GM12874 (cell line): ENCODE measurements at regions not wholly inside any gene's neighbourhood (a gene's known extent, or its start where the extent isn't known, plus 50 kb on each side); places are given as distances from the start of the nearest gene placed in this dataset.

Experiments
- CTCF ChIP-seq: IDR thresholded peaks from 2 replicates; pipeline ENCODE4 v1.5.1; 2011; ENCODE audit warnings: low read depth, mild to moderate bottlenecking, control low read depth, low read length, moderate library complexity; ENCODE audit not compliant: insufficient read depth

DNA sequence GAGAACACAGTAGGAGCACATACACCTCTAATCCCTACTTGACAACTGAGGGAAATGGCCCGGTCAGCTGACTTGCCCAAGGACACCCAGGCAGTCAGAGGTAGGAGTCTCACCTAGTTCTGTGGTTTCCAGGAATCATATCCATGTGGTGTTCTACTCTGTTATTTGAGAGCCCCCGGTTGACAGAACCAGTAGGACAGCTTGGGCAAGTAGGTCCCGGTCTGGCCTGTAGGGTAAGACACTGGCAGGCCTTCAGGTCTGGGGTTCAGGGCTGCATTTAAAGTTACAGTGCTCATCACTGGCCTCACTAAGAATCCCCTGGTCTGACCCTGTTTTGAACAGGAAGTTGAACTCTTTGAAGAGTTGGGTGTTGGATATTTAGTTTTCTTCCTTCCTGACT lies 476.1 kb downstream of the SHQ1 start:
- TF ChIP-seq CTCF, result no peak

- no peak for TF ChIP-seq CTCF
Measured at GRCh38 chr3:72371431-72371830, 476.8 kb downstream of the SHQ1 start.

DNA sequence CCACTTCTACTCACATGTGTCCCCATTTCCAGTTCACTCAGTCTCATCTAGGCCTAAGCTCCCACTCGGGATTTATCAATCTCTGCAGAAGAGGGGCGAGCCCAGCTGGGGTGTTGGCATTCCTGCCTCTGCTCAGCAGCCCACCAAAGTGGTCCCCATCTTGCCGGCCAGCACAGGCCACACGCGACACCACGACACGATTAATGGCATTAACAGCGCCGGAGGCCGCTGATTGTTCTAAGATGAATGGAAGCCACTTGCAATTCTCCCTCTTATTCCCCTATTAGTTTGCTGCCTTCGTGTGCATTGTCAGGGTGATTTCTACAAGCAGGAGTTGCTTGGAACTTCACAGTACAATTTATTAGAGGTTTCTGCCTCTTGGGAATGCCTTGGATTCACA lies 477.3 kb downstream of the SHQ1 start:
- TF ChIP-seq CTCF, result no peak

DNA sequence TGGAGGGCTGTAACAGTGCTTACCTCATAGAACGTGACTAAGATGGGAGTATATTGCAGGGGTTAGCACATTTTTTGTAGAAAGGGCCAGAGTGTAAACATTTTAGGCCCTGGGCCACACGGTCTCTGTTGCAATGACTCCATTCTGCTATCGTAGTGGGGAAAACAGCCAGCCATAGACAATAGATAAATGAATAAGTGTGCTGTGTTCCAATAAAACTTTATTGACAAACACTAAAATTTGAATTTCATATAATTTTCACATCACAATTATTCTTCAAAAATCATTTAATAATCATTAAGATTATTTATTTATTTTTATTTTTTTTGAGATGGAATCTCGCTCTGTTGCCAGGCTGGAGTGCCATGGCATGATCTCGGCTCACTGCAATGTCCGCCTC lies 478.6 kb downstream of the SHQ1 start:
- TF ChIP-seq CTCF, result no peak

- TF ChIP-seq CTCF, result no peak
Measured at GRCh38 chr3:72368331-72368975, 479.8 kb downstream of the SHQ1 start.

GRCh38 chr3:72361990-72362389 lies 486.3 kb downstream of the SHQ1 start:
- no peak for TF ChIP-seq CTCF

DNA sequence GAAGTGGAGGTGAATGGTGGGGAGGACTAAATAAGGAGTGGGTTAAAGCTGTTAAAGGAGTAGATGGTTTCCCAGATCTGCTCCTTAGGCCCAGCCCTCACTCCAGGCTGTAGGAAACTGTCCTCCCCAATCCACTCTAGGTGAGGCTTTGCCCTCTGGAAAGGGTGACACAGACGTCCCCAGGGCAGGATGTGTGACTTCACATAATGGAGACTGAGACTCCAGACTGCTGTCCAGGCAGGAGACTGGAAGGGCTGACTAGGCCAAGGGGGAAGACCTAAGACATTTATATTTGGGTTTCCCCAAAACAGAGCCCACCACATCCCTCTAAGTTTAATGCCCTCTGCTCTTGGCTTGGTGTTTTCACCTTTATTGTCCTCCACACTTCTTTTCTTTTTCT lies 488.5 kb downstream of the SHQ1 start:
- TF ChIP-seq CTCF, result no peak
